GM12865 (cell line): ENCODE measurements at regions not wholly inside any gene's neighbourhood (a gene's known extent, or its start where the extent isn't known, plus 50 kb on each side); places are given as distances from the start of the nearest gene placed in this dataset.

Source experiments
- DNase-seq: peaks from one replicate; pipeline ENCODE4 v3.0.0; 2010; ENCODE audit warnings: low read depth
- H3K4me3 ChIP-seq: 2 replicates; pipeline ENCODE4 v1.5.1; 2011; ENCODE audit warnings: mild to moderate bottlenecking, low read depth, low read length, control low read depth
- TF ChIP-seq, protein P1 (sequence below): IDR thresholded peaks from 2 replicates; pipeline ENCODE4 v1.5.1; 2011; ENCODE audit warnings: low read length, control low read depth, low read depth, inconsistent platforms; ENCODE audit not compliant: insufficient read depth; ENCODE audit errors: missing control alignments

DNA sequence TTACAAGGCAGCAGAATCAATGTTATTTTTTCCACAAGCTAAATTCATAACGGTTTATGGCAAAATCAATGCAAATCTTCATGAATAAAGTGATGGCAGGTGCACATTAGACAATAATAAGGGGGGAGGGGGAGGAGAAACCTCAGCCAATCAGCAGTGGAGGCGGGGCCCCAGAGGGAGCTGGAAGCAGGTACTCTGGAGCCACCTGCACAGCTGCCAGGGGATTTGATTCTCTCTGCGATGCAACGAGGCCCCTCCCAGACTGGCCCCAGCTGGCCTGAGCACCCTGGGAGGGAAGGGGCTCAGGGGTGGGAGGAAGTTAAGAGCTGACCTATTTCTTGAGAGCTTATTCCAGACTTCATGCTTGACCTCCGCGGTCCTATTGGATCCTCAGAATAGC lies 127.8 kb upstream of the IGSF21 start:
- no peak for DNase-seq
- TF ChIP-seq, protein P1, sequence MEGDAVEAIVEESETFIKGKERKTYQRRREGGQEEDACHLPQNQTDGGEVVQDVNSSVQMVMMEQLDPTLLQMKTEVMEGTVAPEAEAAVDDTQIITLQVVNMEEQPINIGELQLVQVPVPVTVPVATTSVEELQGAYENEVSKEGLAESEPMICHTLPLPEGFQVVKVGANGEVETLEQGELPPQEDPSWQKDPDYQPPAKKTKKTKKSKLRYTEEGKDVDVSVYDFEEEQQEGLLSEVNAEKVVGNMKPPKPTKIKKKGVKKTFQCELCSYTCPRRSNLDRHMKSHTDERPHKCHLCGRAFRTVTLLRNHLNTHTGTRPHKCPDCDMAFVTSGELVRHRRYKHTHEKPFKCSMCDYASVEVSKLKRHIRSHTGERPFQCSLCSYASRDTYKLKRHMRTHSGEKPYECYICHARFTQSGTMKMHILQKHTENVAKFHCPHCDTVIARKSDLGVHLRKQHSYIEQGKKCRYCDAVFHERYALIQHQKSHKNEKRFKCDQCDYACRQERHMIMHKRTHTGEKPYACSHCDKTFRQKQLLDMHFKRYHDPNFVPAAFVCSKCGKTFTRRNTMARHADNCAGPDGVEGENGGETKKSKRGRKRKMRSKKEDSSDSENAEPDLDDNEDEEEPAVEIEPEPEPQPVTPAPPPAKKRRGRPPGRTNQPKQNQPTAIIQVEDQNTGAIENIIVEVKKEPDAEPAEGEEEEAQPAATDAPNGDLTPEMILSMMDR = no peak
- no peak overlapping the region for H3K4me3 ChIP-seq

DNA sequence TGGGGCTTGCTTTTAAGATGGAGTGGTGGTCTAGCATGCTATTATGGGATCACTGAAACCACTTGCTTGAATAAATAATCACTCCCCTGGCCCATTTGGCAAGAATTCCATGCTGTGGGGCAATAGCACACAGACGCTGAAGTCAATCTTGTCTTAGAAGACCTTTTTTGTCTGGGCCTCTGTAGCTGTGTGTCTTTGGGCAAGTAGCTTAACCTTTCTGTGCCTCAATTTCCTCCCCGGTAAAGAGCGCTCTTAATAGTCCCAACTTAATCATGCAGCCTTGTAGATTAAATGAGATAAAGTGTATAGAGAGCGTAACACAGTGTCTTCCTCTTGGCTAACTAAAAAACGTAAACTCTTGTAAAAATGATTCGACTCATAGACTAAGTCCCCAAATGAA lies 125.4 kb upstream of the IGSF21 start:
- DNase-seq = no peak
- TF ChIP-seq, protein P1 = no peak
- no peak overlapping the region for H3K4me3 ChIP-seq

DNA sequence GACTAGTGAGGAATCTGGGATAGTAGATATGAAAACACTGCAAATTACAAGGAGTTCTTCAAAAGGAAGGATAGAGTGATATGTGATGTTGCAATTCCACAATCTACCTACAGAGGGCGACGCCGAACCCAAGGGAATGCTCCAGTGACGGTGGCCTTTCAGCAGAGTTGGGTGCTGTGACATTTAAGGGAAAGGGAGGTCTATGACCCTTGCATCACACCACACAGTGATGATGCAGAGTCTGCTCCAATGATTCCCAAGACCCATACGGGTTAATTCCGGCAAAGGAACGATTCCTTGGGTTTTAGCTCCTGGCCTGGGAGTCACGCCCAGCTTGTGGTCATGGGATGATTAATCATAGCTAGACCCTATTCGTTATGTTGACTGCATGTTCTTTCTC lies 123.0 kb upstream of the IGSF21 start:
- TF ChIP-seq, protein P1 = peak; percentile 82
- peak; percentile 48 for DNase-seq
- no peak overlapping the region for H3K4me3 ChIP-seq

DNA sequence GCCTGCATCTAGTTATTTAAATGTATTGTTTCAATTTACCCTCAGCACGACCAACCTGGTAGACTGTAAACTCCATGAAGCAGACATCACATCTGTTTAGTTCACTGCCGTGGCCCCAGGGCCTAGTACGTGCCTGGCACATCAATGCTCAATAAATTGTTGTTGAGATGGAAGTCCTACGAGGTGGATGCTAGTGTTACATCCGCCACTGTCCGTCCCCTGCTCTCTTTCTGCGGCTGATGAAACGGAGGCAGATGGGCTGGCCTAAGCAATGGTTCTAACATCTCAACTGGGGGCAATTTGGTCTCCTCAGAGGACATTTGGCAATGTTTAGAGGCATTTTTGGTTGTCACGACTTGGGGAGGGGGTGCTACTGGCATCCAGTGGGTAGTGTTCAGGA lies 121.4 kb upstream of the IGSF21 start:
- DNase-seq = no peak
- no peak overlapping the region for H3K4me3 ChIP-seq
- TF ChIP-seq, protein P1 = no peak

DNA sequence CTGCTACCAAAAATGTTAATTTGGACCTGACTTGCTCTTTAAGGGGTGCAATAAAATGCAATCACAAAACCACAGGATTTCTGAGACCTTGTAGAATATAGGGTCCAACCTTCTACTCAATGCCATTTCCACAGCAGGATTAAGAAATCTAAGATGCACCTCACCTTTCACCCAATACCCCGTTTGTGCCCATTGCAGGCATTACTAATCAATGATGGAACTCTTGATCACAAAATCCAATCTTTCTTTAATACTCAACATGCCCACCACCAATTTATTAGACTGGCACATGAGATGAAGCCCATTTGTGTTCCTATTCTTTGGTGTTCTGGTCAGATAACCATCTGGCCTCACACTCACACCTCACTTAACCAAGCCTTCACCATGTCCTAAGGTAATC lies 117.2 kb upstream of the IGSF21 start:
- no peak overlapping the region for H3K4me3 ChIP-seq
- no peak for DNase-seq
- TF ChIP-seq, protein P1 = no peak

DNA sequence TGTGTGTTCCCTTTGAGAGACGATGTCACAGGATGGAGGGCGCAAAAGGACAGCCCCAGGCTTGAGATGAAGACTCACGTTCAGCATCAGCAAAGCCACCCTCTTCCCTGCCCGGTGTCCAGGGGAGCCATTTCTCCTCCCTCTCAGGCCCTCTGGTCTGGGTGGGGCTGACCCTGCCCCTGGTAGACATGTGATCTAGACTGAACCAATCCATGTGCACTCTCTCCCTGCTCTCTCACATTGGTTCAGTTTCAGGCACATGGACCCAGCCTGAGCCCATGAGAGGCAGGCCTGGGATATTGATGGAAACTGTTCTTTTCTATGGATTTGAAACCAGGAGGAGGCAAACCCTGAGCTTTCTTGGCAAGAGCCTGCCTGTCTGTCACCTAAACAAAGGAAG lies 115.6 kb upstream of the IGSF21 start:
- DNase-seq = no peak
- TF ChIP-seq, protein P1 = no peak
- no peak overlapping the region for H3K4me3 ChIP-seq

DNA sequence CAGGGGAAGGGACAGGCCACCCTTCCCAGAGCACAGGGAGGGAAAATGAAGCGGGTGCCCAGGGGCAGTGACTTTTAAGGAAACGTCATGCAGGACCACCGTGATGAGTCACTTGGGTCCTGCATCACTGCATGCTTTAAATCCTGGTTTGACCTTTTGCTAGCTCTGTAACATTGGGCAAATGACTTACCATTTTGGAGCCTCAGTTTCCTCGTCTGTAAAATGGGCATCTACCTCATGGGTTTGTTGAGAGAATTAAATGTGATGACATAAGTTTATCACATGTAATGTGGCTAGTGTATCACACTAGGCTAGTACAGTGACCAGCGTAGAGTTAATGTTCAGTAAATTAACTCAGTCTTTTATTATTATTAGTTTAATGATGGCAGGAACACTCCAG lies 114.8 kb upstream of the IGSF21 start:
- TF ChIP-seq, protein P1 = no peak
- DNase-seq = no peak
- no peak overlapping the region for H3K4me3 ChIP-seq
